K562 (cell line): ENCODE measurements at regions not wholly inside any gene's neighbourhood (a gene's known extent, or its start where the extent isn't known, plus 50 kb on each side); places are given as distances from the start of the nearest gene placed in this dataset.

Experiments used
- ATAC-seq: fragments of 200-7000 bp; cut with Tn5 transposase; 3 replicates; pipeline ENCODE4 v1.9.1; 2020; ENCODE audit warnings: moderate library complexity
- BruUV-seq: library from RNA; stranded (reverse); fragments of 400-500 nt; replicated peaks from 2 replicates; lab custom pipeline; 2021; lab: Mats Ljungman, UMichigan
- CTCF ChIA-PET: fragments of 300-600 bp; formaldehyde crosslinking; extraction: SDS; loops from one replicate; lab custom pipeline; 2021; ENCODE audit warnings: low intra/inter-chr PET ratio; lab: Yijun Ruan, JAX
- POLR2A ChIA-PET: fragments of 300-600, 350-650 bp; sonication (Branson Sonifier 250); formaldehyde crosslinking; extraction: SDS; loops from one replicate; lab custom pipeline; 2021; ENCODE audit warnings: antibody characterized with exemption, inconsistent platforms; lab: Yijun Ruan, JAX
- DNase-seq, 4 experiments: peaks; one replicate each; pipeline versions ENCODE4 v3.0.0 to v3.0.0-alpha.2; 2011 to 2018; ENCODE audit warnings: low spot score in 3 of 4, mixed read lengths in 3 of 4; ENCODE audit errors: extremely low read depth in 1 of 4
- FAIRE-seq: peaks from 2 replicates; lab custom pipeline; 2011; peaks lifted over from hg19 to GRCh38; lab: Jason Lieb, UNC
- H2AFZ ChIP-seq: 2 replicates; pipeline ENCODE4 v1.6.0; 2011; ENCODE audit warnings: low read depth, low read length, control low read depth, inconsistent platforms
- H3K27ac ChIP-seq: fragments of 200-600 bp; 3 replicates; pipeline ENCODE4 v1.8.0; 2011; ENCODE audit warnings: low read depth, mild to moderate bottlenecking, control low read depth, inconsistent platforms, low read length, moderate library complexity, mixed read lengths; ENCODE audit errors: extremely low read depth
- H3K27me3 ChIP-seq, 2 experiments: fragments of 300-600 bp in 1 of 2; 2 replicates in 1 of 2; 3 replicates in 1 of 2; pipeline versions ENCODE4 v1.6.0 to v1.8.0; 2011; ENCODE audit warnings: inconsistent platforms in 2 of 2, low read length in 2 of 2, mild to moderate bottlenecking in 1 of 2, mixed read lengths in 1 of 2, moderate library complexity in 1 of 2; ENCODE audit not compliant: control insufficient read depth in 2 of 2, insufficient read depth in 2 of 2
- H3K36me3 ChIP-seq: fragments of 300-600 bp; 3 replicates; pipeline ENCODE4 v1.8.0; 2011; ENCODE audit warnings: mild to moderate bottlenecking, low read length, inconsistent platforms; ENCODE audit not compliant: control insufficient read depth, insufficient read depth
- H3K4me1 ChIP-seq, 2 experiments: fragments of 200-600 bp in 1 of 2; replicated peaks in 1 of 2; 2 replicates in 1 of 2; 3 replicates in 1 of 2; pipeline versions ENCODE4 v1.5.1 to v1.8.0; 2011; ENCODE audit warnings: inconsistent platforms in 2 of 2, low read length in 2 of 2, mild to moderate bottlenecking in 1 of 2, mixed read lengths in 1 of 2, moderate library complexity in 1 of 2; ENCODE audit not compliant: control insufficient read depth in 2 of 2, insufficient read depth in 2 of 2
- H3K4me2 ChIP-seq: 2 replicates; pipeline ENCODE4 v1.6.1; 2011; ENCODE audit warnings: low read length, control low read depth, inconsistent platforms, mixed read lengths; ENCODE audit not compliant: insufficient read depth
- H3K4me3 ChIP-seq: fragments of 200-600 bp; sonication (generic), shearing (Covaris generic); 2 replicates; pipeline ENCODE4 v1.5.1; 2016; ENCODE audit warnings: control low read depth, inconsistent platforms
- H3K79me2 ChIP-seq: fragments of 200-600 bp; 3 replicates; pipeline ENCODE4 v1.8.0; 2011; ENCODE audit warnings: low read length, inconsistent platforms; ENCODE audit not compliant: control insufficient read depth, insufficient read depth
- H3K9ac ChIP-seq, 2 experiments: 2 replicates each; pipeline versions ENCODE4 v1.6.0 to v1.6.1; 2011; ENCODE audit warnings: low read depth in 2 of 2, low read length in 2 of 2, control low read depth in 1 of 2, inconsistent platforms in 1 of 2, mild to moderate bottlenecking in 1 of 2, mixed read lengths in 1 of 2; ENCODE audit not compliant: insufficient read depth in 1 of 2
- H3K9me1 ChIP-seq: one replicate; pipeline ENCODE4 v1.6.0; 2011; ENCODE audit warnings: inconsistent platforms, mild to moderate bottlenecking, low read length, moderate library complexity; ENCODE audit not compliant: control insufficient read depth, insufficient read depth
- H3K9me3 ChIP-seq: replicated peaks from 2 replicates; pipeline ENCODE4 v1.5.1; 2011; ENCODE audit warnings: low read depth, low read length, inconsistent platforms; ENCODE audit not compliant: control insufficient read depth, insufficient read depth
- H4K20me1 ChIP-seq: replicated peaks from 2 replicates; pipeline ENCODE4 v1.6.1; 2011; ENCODE audit warnings: low read length, inconsistent platforms, mixed read lengths; ENCODE audit not compliant: control insufficient read depth, insufficient read depth
- EP300 ChIP-seq: IDR thresholded peaks from 2 replicates; pipeline ENCODE4 v1.6.1; 2012; ENCODE audit warnings: low read length, improper control_type of control experiment
- HMG20A ChIP-seq: fragments of 450-650 bp; formaldehyde crosslinking; conservative IDR thresholded peaks from 2 replicates; pipeline ENCODE4 v1.4.0; 2020; ENCODE audit warnings: mild to moderate bottlenecking, mixed read lengths
- JUN ChIP-seq, 2 experiments: sonication (generic) in 1 of 2; formaldehyde crosslinking in 1 of 2; IDR thresholded peaks; 2 replicates each; pipeline versions ENCODE4 v1.6.1 to v1.8.0; 2012 to 2022; ENCODE audit warnings: borderline replicate concordance in 2 of 2, mild to moderate bottlenecking in 2 of 2, improper control_type of control experiment in 1 of 2, low read depth in 1 of 2, low read length in 1 of 2, missing genetic modification reagents in 1 of 2
- L3MBTL2 ChIP-seq: fragments of 450-650 bp; IDR thresholded peaks from 2 replicates; pipeline ENCODE4 v1.6.1; 2016; ENCODE audit warnings: mild to moderate bottlenecking, moderate library complexity
- MXI1 ChIP-seq: IDR thresholded peaks from 2 replicates; pipeline ENCODE4 v1.6.1; 2011; ENCODE audit warnings: low read depth, mild to moderate bottlenecking, improper control_type of control experiment, low read length
- PCBP1 ChIP-seq: fragments of 200-400 bp; formaldehyde crosslinking; IDR thresholded peaks from 2 replicates; pipeline ENCODE4 v1.6.1; 2018; ENCODE audit warnings: mild to moderate bottlenecking, low read depth, low read length; ENCODE audit not compliant: poor library complexity, severe bottlenecking
- TAF9B ChIP-seq: fragments of 450-650 bp; IDR thresholded peaks from 2 replicates; pipeline ENCODE4 v1.6.1; 2018; ENCODE audit warnings: mild to moderate bottlenecking; ENCODE audit not compliant: partially characterized antibody
- TARDBP ChIP-seq: fragments of 450-650 bp; IDR thresholded peaks from 2 replicates; pipeline ENCODE4 v1.6.1; 2016
- TOE1 ChIP-seq, 2 experiments: fragments of 450-650 bp in 1 of 2; sonication (generic) in 1 of 2; formaldehyde crosslinking in 1 of 2; IDR thresholded peaks; 2 replicates each; pipeline versions ENCODE4 v1.7.1 to v1.8.0; 2016 to 2022; ENCODE audit warnings: borderline replicate concordance in 2 of 2, mild to moderate bottlenecking in 2 of 2, antibody characterized with exemption in 1 of 2, inconsistent platforms in 1 of 2, low read depth in 1 of 2, missing genetic modification reagents in 1 of 2, moderate library complexity in 1 of 2
- ZNF785 ChIP-seq: fragments of 250-450 bp; sonication (Bioruptor Pico); IDR thresholded peaks from 2 replicates; pipeline ENCODE4 v1.4.0; 2020; ENCODE audit warnings: mild to moderate bottlenecking
- whole genome bisulfite sequencing: fragments of 100-300 bp; shearing (Covaris generic); methylation state at CpG from one replicate; pipeline ENCODE4 v1.1.6; 2016; ENCODE audit warnings: low coverage, mixed read lengths; ENCODE audit not compliant: insufficient coverage; ENCODE audit errors: missing lambda C conversion rate; 5-methylcytosine and 5-hydroxymethylcytosine counted together
- in situ Hi-C: fragments of 300-500 bp; cut with MboI; formaldehyde crosslinking; loops from 4 replicates; pipeline ENCODE4 v1.15.0; 2018; ENCODE audit warnings: inconsistent platforms, mixed read lengths
- intact Hi-C: fragments of 100-400 bp; cut with micrococcal nuclease; formaldehyde crosslinking; loops from 2 replicates; pipeline ENCODE4 v1.14.2; 2022
- TF ChIP-seq, protein P1 (sequence below): fragments of 250-450 bp; sonication (Bioruptor Pico); IDR thresholded peaks from 2 replicates; pipeline ENCODE4 v1.6.1; 2021; ENCODE audit warnings: mild to moderate bottlenecking
- TF ChIP-seq, protein P2 (sequence below): sonication (generic); formaldehyde crosslinking; IDR thresholded peaks from 2 replicates; pipeline ENCODE4 v1.8.1; 2023; ENCODE audit warnings: mild to moderate bottlenecking, missing genetic modification reagents

DNA sequence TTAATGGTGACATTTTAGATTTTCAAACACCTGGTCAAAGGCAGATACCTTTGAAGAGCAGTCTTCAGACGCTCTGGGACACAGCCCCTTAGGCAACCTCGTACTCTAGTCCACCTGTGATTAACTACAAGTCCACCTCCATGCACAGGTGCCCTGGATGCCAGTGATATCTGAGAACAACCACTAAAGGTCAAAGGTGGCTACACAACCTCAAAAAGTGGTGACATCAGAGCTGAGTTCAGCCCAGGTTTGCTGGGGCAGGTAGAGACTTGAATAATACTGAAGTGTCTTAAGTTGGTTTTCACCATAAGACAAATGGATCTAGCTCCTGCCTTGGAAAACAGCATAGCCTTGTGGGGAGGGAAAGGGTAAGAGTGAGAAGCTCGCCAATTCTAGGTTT is 143.4 kb upstream of the ADO start:
- no peak for TF ChIP-seq MXI1
- no peak for TF ChIP-seq TAF9B
- no peak for TF ChIP-seq TOE1 (IDR thresholded peaks at IDR 0.05; ENCODE audit: borderline replicate concordance)
- TF ChIP-seq TOE1 (CRISPR knock-in tag; IDR thresholded peaks at IDR 0.05; ENCODE audit: borderline replicate concordance, low read depth), result no peak
- no peak for TF ChIP-seq TARDBP
- TF ChIP-seq ZNF785 (CRISPR knock-in tag), result no peak
- TF ChIP-seq, protein P1, sequence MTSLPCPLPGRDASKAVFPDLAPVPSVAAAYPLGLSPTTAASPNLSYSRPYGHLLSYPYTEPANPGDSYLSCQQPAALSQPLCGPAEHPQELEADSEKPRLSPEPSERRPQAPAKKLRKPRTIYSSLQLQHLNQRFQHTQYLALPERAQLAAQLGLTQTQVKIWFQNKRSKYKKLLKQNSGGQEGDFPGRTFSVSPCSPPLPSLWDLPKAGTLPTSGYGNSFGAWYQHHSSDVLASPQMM (CRISPR knock-in tag), result no peak
- TF ChIP-seq, all 486 proteins: peak for 0
- no peak overlapping the region for H3K4me2 ChIP-seq
- H3K9me1 ChIP-seq, result no peaks in the 10 kb centered on the region
- 0% methylated on average over 3 of the region's 3 CpGs for WGBS
- no peak overlapping the region for H3K9ac ChIP-seq
- in situ Hi-C loops, result no loop called here
- no TSS peak for BruUV-seq
- no peak for DNase-seq
- ChIA-PET POLR2A (interaction anchor here (1.0 kb wide), 1 partner anchor 12 kb away, joined by 4 read pairs; no protein-coding TSS in a partner anchor), CTCF (no interaction called here)
- H4K20me1 ChIP-seq, result no peaks in the 10 kb centered on the region
- no peak for FAIRE-seq
- H3K4me3 ChIP-seq, result no peak overlapping the region
- peaks cover 0 to 4% of the 10 kb centered on the region in 2 experiments; a peak in 1 of 5 replicates for H3K27me3 ChIP-seq
- H3K79me2 ChIP-seq, result no peaks in the 10 kb centered on the region
- no peak overlapping the region for H3K27ac ChIP-seq
- no peak for ATAC-seq
- no peak overlapping the region for H2AFZ ChIP-seq
- H3K36me3 ChIP-seq, result no peaks in the 10 kb centered on the region
- intact Hi-C loops, result no loop called here
- H3K4me1 ChIP-seq, result no peaks in the 10 kb centered on the region
- no peaks in the 10 kb centered on the region for H3K9me3 ChIP-seq

DNA sequence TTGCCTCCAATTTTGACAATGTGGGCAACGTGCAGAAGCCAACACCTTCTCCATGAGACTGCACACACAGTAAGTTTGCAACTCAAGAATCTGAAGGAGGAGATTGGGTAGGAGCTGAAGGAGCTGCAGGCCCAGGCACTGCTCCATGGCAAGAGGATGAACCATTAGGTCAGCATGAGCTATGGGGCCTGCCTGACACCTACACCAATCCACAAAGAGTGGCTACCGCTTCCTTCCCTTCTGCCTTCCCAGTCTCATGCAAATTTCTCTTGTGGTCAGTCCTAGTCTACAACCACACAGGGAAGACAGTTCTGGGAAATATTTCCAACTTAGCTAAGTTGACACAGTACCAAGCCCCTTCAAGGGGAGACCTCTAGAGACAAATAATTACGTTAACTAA is 142.0 kb upstream of the ADO start:
- no peak overlapping the region for H3K4me3 ChIP-seq
- H2AFZ ChIP-seq, result no peak overlapping the region
- H3K9me1 ChIP-seq, result no peaks in the 10 kb centered on the region
- no peak overlapping the region for H3K4me2 ChIP-seq
- H3K9me3 ChIP-seq, result no peaks in the 10 kb centered on the region
- no peak for DNase-seq
- H3K36me3 ChIP-seq, result no peaks in the 10 kb centered on the region
- no peak for FAIRE-seq
- BruUV-seq, result no TSS peak
- H3K4me1 ChIP-seq, result no peaks in the 10 kb centered on the region
- peaks cover 0 to 4% of the 10 kb centered on the region in 2 experiments; a peak in 1 of 5 replicates for H3K27me3 ChIP-seq
- ChIA-PET POLR2A (no interaction called here), CTCF (no interaction called here)
- in situ Hi-C loops, result no loop called here
- no peak overlapping the region for H3K27ac ChIP-seq
- no peaks in the 10 kb centered on the region for H4K20me1 ChIP-seq
- intact Hi-C loops, result no loop called here
- no peaks in the 10 kb centered on the region for H3K79me2 ChIP-seq
- no peak for ATAC-seq
- WGBS, result 0% methylated on average over 3 of the region's 3 CpGs
- no peak overlapping the region for H3K9ac ChIP-seq
- TF ChIP-seq, protein P2, sequence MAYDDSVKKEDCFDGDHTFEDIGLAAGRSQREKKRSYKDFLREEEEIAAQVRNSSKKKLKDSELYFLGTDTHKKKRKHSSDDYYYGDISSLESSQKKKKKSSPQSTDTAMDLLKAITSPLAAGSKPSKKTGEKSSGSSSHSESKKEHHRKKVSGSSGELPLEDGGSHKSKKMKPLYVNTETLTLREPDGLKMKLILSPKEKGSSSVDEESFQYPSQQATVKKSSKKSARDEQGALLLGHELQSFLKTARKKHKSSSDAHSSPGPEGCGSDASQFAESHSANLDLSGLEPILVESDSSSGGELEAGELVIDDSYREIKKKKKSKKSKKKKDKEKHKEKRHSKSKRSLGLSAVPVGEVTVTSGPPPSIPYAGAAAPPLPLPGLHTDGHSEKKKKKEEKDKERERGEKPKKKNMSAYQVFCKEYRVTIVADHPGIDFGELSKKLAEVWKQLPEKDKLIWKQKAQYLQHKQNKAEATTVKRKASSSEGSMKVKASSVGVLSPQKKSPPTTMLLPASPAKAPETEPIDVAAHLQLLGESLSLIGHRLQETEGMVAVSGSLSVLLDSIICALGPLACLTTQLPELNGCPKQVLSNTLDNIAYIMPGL (CRISPR knock-in tag), result no peak
- TF ChIP-seq L3MBTL2 (no peak), JUN (IDR thresholded peaks at IDR 0.05; ENCODE audit: borderline replicate concordance, low read depth, low read length) (no peak), JUN (CRISPR knock-in tag; IDR thresholded peaks at IDR 0.05; ENCODE audit: borderline replicate concordance) (no peak), HMG20A (CRISPR knock-in tag) (no peak), PCBP1 (no peak), EP300 (no peak)
